H1 (cell line): ENCODE measurements at regions not wholly inside any gene's neighbourhood (a gene's known extent, or its start where the extent isn't known, plus 50 kb on each side); places are given as distances from the start of the nearest gene placed in this dataset.

Experiments
- CTCF ChIA-PET: fragments of 300-600 bp; sonication (Branson Sonifier 250); formaldehyde crosslinking; loops from one replicate; lab custom pipeline; 2021; ENCODE audit not compliant: partially characterized antibody; lab: Charles Lee
- POLR2A ChIA-PET: fragments of 300-600 bp; sonication (Branson Sonifier 250); formaldehyde crosslinking; loops from one replicate; lab custom pipeline; 2021; ENCODE audit warnings: inconsistent platforms; ENCODE audit not compliant: partially characterized antibody; lab: Charles Lee
- DNase-seq, 2 experiments: peaks; one replicate each; pipeline versions ENCODE4 v3.0.0 to v3.0.0-alpha.2; 2010 to 2022; ENCODE audit warnings: low spot score in 2 of 2, low read depth in 1 of 2, mixed read lengths in 1 of 2
- FAIRE-seq: peaks from 2 replicates; lab custom pipeline; 2011; peaks lifted over from hg19 to GRCh38; lab: Jason Lieb, UNC
- H2AFZ ChIP-seq: 2 replicates; pipeline ENCODE4 v1.8.1; 2012; ENCODE audit warnings: low read length, inconsistent platforms
- H2AK5ac ChIP-seq: 2 replicates; pipeline ENCODE4 v1.6.1; 2013; ENCODE audit warnings: low read depth, low read length
- H2BK120ac ChIP-seq: replicated peaks from 2 replicates; pipeline ENCODE3; 2013; ENCODE audit warnings: low read depth, low read length, inconsistent platforms
- H2BK12ac ChIP-seq: 2 replicates; pipeline ENCODE4 v1.6.1; 2013; ENCODE audit warnings: low read depth, low read length
- H2BK15ac ChIP-seq: 2 replicates; pipeline ENCODE4 v1.6.1; 2013; ENCODE audit warnings: low read length
- H2BK20ac ChIP-seq: 2 replicates; pipeline ENCODE4 v1.6.1; 2013; ENCODE audit warnings: low read length
- H2BK5ac ChIP-seq: 2 replicates; pipeline ENCODE4 v1.6.1; 2013; ENCODE audit warnings: low read depth, low read length
- H3K14ac ChIP-seq: 2 replicates; pipeline ENCODE4 v1.6.1; 2013; ENCODE audit warnings: inconsistent platforms; ENCODE audit not compliant: insufficient read length
- H3K18ac ChIP-seq: 2 replicates; pipeline ENCODE4 v1.6.1; 2013; ENCODE audit warnings: low read length; ENCODE audit errors: extremely low read depth
- H3K23ac ChIP-seq: 2 replicates; pipeline ENCODE4 v1.6.1; 2013; ENCODE audit warnings: inconsistent platforms; ENCODE audit not compliant: insufficient read length
- H3K23me2 ChIP-seq: 2 replicates; pipeline ENCODE4 v1.6.1; 2013; ENCODE audit warnings: low read depth, low read length
- H3K27ac ChIP-seq: 2 replicates; pipeline ENCODE4 v1.6.1; 2011; ENCODE audit warnings: low read depth, low read length, inconsistent platforms
- H3K27me3 ChIP-seq, 4 experiments: replicated peaks in 1 of 4; 1 replicate in 1 of 4; 2 replicates in 3 of 4; pipeline versions ENCODE4 v1.6.1 to v1.8.1; 2011 to 2013; ENCODE audit warnings: low read length in 3 of 4, mild to moderate bottlenecking in 3 of 4, inconsistent platforms in 2 of 4, mixed read lengths in 2 of 4, moderate library complexity in 1 of 4; ENCODE audit not compliant: control insufficient read depth in 3 of 4, insufficient read depth in 3 of 4; ENCODE audit errors: extremely low read depth in 1 of 4
- H3K36me3 ChIP-seq, 4 experiments: 2 replicates each; pipeline versions ENCODE4 v1.6.1 to v1.8.1; 2011 to 2013; ENCODE audit warnings: mild to moderate bottlenecking in 4 of 4, low read length in 3 of 4, moderate library complexity in 2 of 4, control low read depth in 1 of 4, inconsistent platforms in 1 of 4; ENCODE audit not compliant: insufficient read depth in 4 of 4, control insufficient read depth in 2 of 4
- H3K4ac ChIP-seq: replicated peaks from 2 replicates; pipeline ENCODE3; 2013; ENCODE audit warnings: low read length, low read depth, mixed read lengths, inconsistent platforms; ENCODE audit not compliant: insufficient read length
- H3K4me1 ChIP-seq, 4 experiments: replicated peaks in 1 of 4; 1 replicate in 1 of 4; 2 replicates in 3 of 4; pipeline versions ENCODE4 v1.6.1 to v1.8.1; 2011 to 2013; ENCODE audit warnings: low read length in 3 of 4, inconsistent platforms in 2 of 4, mixed read lengths in 1 of 4; ENCODE audit not compliant: insufficient read depth in 4 of 4, control insufficient read depth in 3 of 4
- H3K4me2 ChIP-seq, 2 experiments: 2 replicates each; pipeline versions ENCODE4 v1.6.1 to v1.8.1; 2011 to 2013; ENCODE audit warnings: low read depth in 2 of 2, low read length in 2 of 2, control low read depth in 1 of 2, inconsistent platforms in 1 of 2, mild to moderate bottlenecking in 1 of 2; ENCODE audit not compliant: insufficient read depth in 1 of 2
- H3K4me3 ChIP-seq, 4 experiments: fragments of 200-600, 300-600 bp in 1 of 4; sonication (generic), shearing (Covaris generic), sonication (Bioruptor Twin) in 1 of 4; 2 replicates each; pipeline versions ENCODE4 v1.5.1 to v1.8.1; 2011 to 2016; ENCODE audit warnings: low read length in 4 of 4, low read depth in 3 of 4, control low read depth in 2 of 4, inconsistent platforms in 2 of 4, mild to moderate bottlenecking in 2 of 4, mixed read lengths in 1 of 4, moderate library complexity in 1 of 4; ENCODE audit not compliant: insufficient read depth in 2 of 4; ENCODE audit errors: extremely low read depth in 1 of 4
- H3K56ac ChIP-seq: replicated peaks from 2 replicates; pipeline ENCODE3; 2013; ENCODE audit warnings: low read depth, mild to moderate bottlenecking, mixed read lengths, low read length, inconsistent platforms; ENCODE audit not compliant: insufficient read length
- H3K79me1 ChIP-seq: 2 replicates; pipeline ENCODE4 v1.6.1; 2013; ENCODE audit warnings: low read depth, low read length, control low read depth
- H3K79me2 ChIP-seq, 2 experiments: 2 replicates each; pipeline versions ENCODE4 v1.6.1 to v1.8.1; 2012 to 2013; ENCODE audit warnings: low read length in 2 of 2, mild to moderate bottlenecking in 2 of 2, inconsistent platforms in 1 of 2; ENCODE audit not compliant: insufficient read depth in 2 of 2, control insufficient read depth in 1 of 2
- H3K9ac ChIP-seq, 4 experiments: replicated peaks in 1 of 4; 1 replicate in 1 of 4; 2 replicates in 3 of 4; pipeline versions ENCODE4 v1.6.1 to v1.8.1; 2011 to 2013; ENCODE audit warnings: low read depth in 3 of 4, low read length in 3 of 4, control low read depth in 2 of 4, mild to moderate bottlenecking in 2 of 4, moderate library complexity in 2 of 4, inconsistent platforms in 1 of 4; ENCODE audit errors: extremely low read depth in 1 of 4
- H3K9me3 ChIP-seq, 2 experiments: 2 replicates each; pipeline versions ENCODE4 v1.6.1 to v1.8.1; 2012 to 2013; ENCODE audit warnings: mild to moderate bottlenecking in 2 of 2, moderate library complexity in 2 of 2, control low read depth in 1 of 2, inconsistent platforms in 1 of 2, low read depth in 1 of 2, low read length in 1 of 2, mixed read lengths in 1 of 2; ENCODE audit not compliant: insufficient read depth in 2 of 2
- H4K20me1 ChIP-seq, 2 experiments: replicated peaks in 1 of 2; 2 replicates each; pipeline versions ENCODE3 to v1.8.1; 2011 to 2013; ENCODE audit warnings: inconsistent platforms in 2 of 2, low read length in 2 of 2, mild to moderate bottlenecking in 1 of 2; ENCODE audit not compliant: insufficient read depth in 2 of 2, control insufficient read depth in 1 of 2
- H4K5ac ChIP-seq: 2 replicates; pipeline ENCODE4 v1.6.1; 2013; ENCODE audit warnings: low read length, low read depth, mixed read lengths, inconsistent platforms; ENCODE audit not compliant: insufficient read length
- H4K8ac ChIP-seq: 2 replicates; pipeline ENCODE4 v1.8.0; 2013; ENCODE audit warnings: mild to moderate bottlenecking, moderate library complexity, low read length, inconsistent platforms; ENCODE audit not compliant: insufficient read depth; ENCODE audit errors: extremely low read depth
- H4K91ac ChIP-seq: replicated peaks from 2 replicates; pipeline ENCODE3; 2013; ENCODE audit warnings: low read length, mixed read lengths, inconsistent platforms; ENCODE audit not compliant: insufficient read length
- CBX5 ChIP-seq: fragments of 300-800, 300-1000 bp; sonication (generic); IDR thresholded peaks from 2 replicates; pipeline ENCODE4 v1.7.1; 2016; ENCODE audit warnings: antibody characterized with exemption, low read length, low read depth
- JUN ChIP-seq: IDR thresholded peaks from 2 replicates; pipeline ENCODE4 v1.6.1; 2011; ENCODE audit warnings: low read depth, mild to moderate bottlenecking, improper control_type of control experiment, low read length
- RAD21 ChIP-seq, 2 experiments: IDR thresholded peaks in 1 of 2; conservative IDR thresholded peaks in 1 of 2; 2 replicates each; pipeline ENCODE4 v1.6.1; 2011; ENCODE audit warnings: low read depth in 2 of 2, low read length in 2 of 2, improper control_type of control experiment in 1 of 2, inconsistent platforms in 1 of 2, mild to moderate bottlenecking in 1 of 2, moderate library complexity in 1 of 2
- WGBS, 2 experiments: shearing (Covaris generic) in 1 of 2; methylation state at CpG; one replicate each; pipeline versions ENCODE4 v1.1.6 to v1.1.7; 2013 to 2015; ENCODE audit warnings: low lambda C conversion rate in 2 of 2, mixed read lengths in 2 of 2, inconsistent platforms in 1 of 2, low coverage in 1 of 2, missing lambda C conversion rate in 1 of 2; ENCODE audit not compliant: insufficient replicate concordance in 2 of 2, insufficient coverage in 1 of 2, insufficient read length in 1 of 2; ENCODE audit errors: extremely low coverage in 1 of 2, missing lambda C conversion rate in 1 of 2; 5-methylcytosine and 5-hydroxymethylcytosine counted together
- TF ChIP-seq, protein P1 (sequence below), 3 experiments: IDR thresholded peaks; 1 replicate in 2 of 3; 2 replicates in 1 of 3; pipeline versions ENCODE4 v1.5.1 to v1.6.1; 2011; ENCODE audit warnings: low read length in 3 of 3, mild to moderate bottlenecking in 3 of 3, inconsistent platforms in 2 of 3, low read depth in 1 of 3, moderate library complexity in 1 of 3; ENCODE audit not compliant: insufficient read depth in 1 of 3; ENCODE audit errors: control extremely low read depth in 1 of 3

DNA sequence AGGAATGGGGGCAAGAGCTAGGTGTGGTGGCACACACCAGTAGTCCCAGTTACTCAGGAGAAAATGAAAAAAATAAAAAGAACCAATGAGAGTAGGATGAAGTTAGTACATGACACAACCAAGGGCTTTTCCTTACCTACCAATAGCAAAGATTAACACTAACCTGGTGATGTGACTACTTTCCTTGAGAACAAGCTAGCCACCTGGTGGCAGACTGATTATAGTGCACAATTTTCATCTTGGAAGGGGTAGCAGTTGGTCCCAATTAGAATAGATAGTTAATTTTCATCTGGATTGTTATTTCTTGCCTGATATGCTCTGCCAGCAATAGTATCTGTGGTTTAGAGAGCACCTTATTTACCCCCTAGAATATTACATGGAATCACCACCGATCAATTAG lies 1216.8 kb upstream of the PABPC4L start:
- Histone ChIP-seq H3K36me3 (no peaks in the 10 kb centered on the region), H4K8ac (no peak overlapping the region), H3K23ac (no peak overlapping the region), H3K4me3 (no peak overlapping the region), H3K4me2 (no peak overlapping the region), H3K14ac (no peak overlapping the region), H4K5ac (no peak overlapping the region), H3K79me2 (no peaks in the 10 kb centered on the region), H2BK5ac (no peak overlapping the region), H3K56ac (no peak overlapping the region), H3K4me1 (no peaks in the 10 kb centered on the region), H4K20me1 (no peaks in the 10 kb centered on the region), H3K4ac (no peak overlapping the region), H2AFZ (no peak overlapping the region), H3K27me3 (no peaks in the 10 kb centered on the region), H2BK12ac (no peak overlapping the region), H3K27ac (no peak overlapping the region), H2AK5ac (no peak overlapping the region), H3K79me1 (no peaks in the 10 kb centered on the region)
- ChIA-PET POLR2A (no interaction called here), CTCF (interaction anchor here (0.6 to 2.5 kb wide), 15 partner anchors 10 to 388 kb away, joined by 3 to 14 read pairs (median 3); no protein-coding TSS in a partner anchor)
- WGBS, 2 experiments: 86% methylated on average over 1 of the region's 1 CpG; no CpG with 5 or more reads in 1 of the 2 experiments
- no peak for DNase-seq
- TF ChIP-seq, protein P1, sequence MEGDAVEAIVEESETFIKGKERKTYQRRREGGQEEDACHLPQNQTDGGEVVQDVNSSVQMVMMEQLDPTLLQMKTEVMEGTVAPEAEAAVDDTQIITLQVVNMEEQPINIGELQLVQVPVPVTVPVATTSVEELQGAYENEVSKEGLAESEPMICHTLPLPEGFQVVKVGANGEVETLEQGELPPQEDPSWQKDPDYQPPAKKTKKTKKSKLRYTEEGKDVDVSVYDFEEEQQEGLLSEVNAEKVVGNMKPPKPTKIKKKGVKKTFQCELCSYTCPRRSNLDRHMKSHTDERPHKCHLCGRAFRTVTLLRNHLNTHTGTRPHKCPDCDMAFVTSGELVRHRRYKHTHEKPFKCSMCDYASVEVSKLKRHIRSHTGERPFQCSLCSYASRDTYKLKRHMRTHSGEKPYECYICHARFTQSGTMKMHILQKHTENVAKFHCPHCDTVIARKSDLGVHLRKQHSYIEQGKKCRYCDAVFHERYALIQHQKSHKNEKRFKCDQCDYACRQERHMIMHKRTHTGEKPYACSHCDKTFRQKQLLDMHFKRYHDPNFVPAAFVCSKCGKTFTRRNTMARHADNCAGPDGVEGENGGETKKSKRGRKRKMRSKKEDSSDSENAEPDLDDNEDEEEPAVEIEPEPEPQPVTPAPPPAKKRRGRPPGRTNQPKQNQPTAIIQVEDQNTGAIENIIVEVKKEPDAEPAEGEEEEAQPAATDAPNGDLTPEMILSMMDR (IDR thresholded peaks at IDR 0.05; ENCODE audit: control extremely low read depth in 1 of 3, insufficient read depth in 1 of 3, low read depth in 1 of 3, low read length in 3 of 3): peak in 2 of 3 experiments; percentile 44 to 70; a peak in 2 of 4 replicates
- TF ChIP-seq CBX5: no peak
- no peak for TF ChIP-seq JUN
- peak; percentile 67 to 72 for TF ChIP-seq RAD21 (IDR thresholded peaks at IDR 0.05 in 1 of 2, conservative IDR thresholded peaks at IDR 0.05 in 1 of 2; ENCODE audit: low read depth in 2 of 2, low read length in 2 of 2)
- TF ChIP-seq, all 59 proteins: peak for 2
- FAIRE-seq: peak; percentile 91
- no peak overlapping the region for H3K9ac ChIP-seq
- H4K91ac ChIP-seq: no peak overlapping the region
- no peaks in the 10 kb centered on the region; the same call in 1 of the 2 replicates for H3K23me2 ChIP-seq
- no peak overlapping the region for H2BK15ac ChIP-seq
- H3K18ac ChIP-seq: no peak overlapping the region
- H2BK120ac ChIP-seq: no peak overlapping the region
- no peak overlapping the region for H2BK20ac ChIP-seq
- H3K9me3 ChIP-seq: no peaks in the 10 kb centered on the region
